ENCODE measurements at regions not wholly inside any gene's neighbourhood (a gene's known extent, or its start where the extent isn't known, plus 50 kb on each side); places are given as distances from the start of the nearest gene placed in this dataset.
A peak's percentile ranks its signal among the peaks of the same experiment; 100 is the strongest.

- Histone ChIP-seq H3K9me3 (peaks cover 0 to 2% (median 0%) of the 10 kb centered on the region in 4 donors), H3K4me3 (no peak overlapping the region), H3K4me1 (peaks cover 0 to 10% (median 0%) of the 10 kb centered on the region in 4 donors), H3K27ac (no peak overlapping the region), H3K36me3 (no peaks in the 10 kb centered on the region), H3K27me3 (no peaks in the 10 kb centered on the region)
- intact Hi-C loops (cut with DNase I; ENCODE audit: low total_unique reads) = no loop called here
- TF ChIP-seq CTCF (IDR thresholded peaks at IDR 0.05) (peak in 1 of 7 experiments; percentile 9), EP300 (IDR thresholded peaks at IDR 0.05) (no peak), POLR2AphosphoS5 (IDR thresholded peaks at IDR 0.05) (no peak)
- 25 to 44% (median 34%) methylated on average over 6 of the region's 6 CpGs for WGBS, 5 donors
- DNase-seq = peak in 1 of 2 donors; percentile 38
These were observed 496.6 kb downstream of the STIM2 start for GRCh38 chr4:27357283-27357682.

- H3K27me3 ChIP-seq = no peaks in the 10 kb centered on the region
- H3K27ac ChIP-seq = no peak overlapping the region
- H3K4me3 ChIP-seq = no peak overlapping the region
- H3K4me1 ChIP-seq = peaks cover 0 to 10% (median 0%) of the 10 kb centered on the region in 4 donors
- intact Hi-C loops (cut with DNase I; ENCODE audit: low total_unique reads) = no loop called here
- H3K36me3 ChIP-seq = no peaks in the 10 kb centered on the region
- peaks cover 0 to 2% (median 0%) of the 10 kb centered on the region in 4 donors for H3K9me3 ChIP-seq
- DNase-seq = no peak
- no peak for TF ChIP-seq POLR2A (IDR thresholded peaks at IDR 0.05)
- TF ChIP-seq EP300 (IDR thresholded peaks at IDR 0.05) = no peak
- TF ChIP-seq CTCF (IDR thresholded peaks at IDR 0.05) = no peak
- TF ChIP-seq POLR2AphosphoS5 (IDR thresholded peaks at IDR 0.05) = no peak
- 53 to 71% (median 63%) methylated on average over 2 of the region's 2 CpGs for WGBS, 5 donors
These were observed 497.6 kb downstream of the STIM2 start for GRCh38 chr4:27358269-27358668.

GRCh38 chr4:27360131-27360530 is 499.5 kb downstream of the STIM2 start:
- Histone ChIP-seq H3K9me3 (no peaks in the 10 kb centered on the region), H3K27me3 (no peaks in the 10 kb centered on the region), H3K36me3 (no peaks in the 10 kb centered on the region), H3K27ac (no peak overlapping the region), H3K4me1 (peaks cover 0 to 10% (median 0%) of the 10 kb centered on the region in 4 donors), H3K4me3 (no peak overlapping the region)
- TF ChIP-seq POLR2A (IDR thresholded peaks at IDR 0.05) (no peak), CTCF (IDR thresholded peaks at IDR 0.05) (no peak), POLR2AphosphoS5 (IDR thresholded peaks at IDR 0.05) (no peak), EP300 (IDR thresholded peaks at IDR 0.05) (no peak)
- 63 to 80% (median 74%) methylated on average over 1 of the region's 1 CpG for whole genome bisulfite sequencing, 5 donors
- intact Hi-C loops (cut with DNase I; ENCODE audit: low total_unique reads) = no loop called here
- no peak for DNase-seq

- TF ChIP-seq CTCF (IDR thresholded peaks at IDR 0.05) (no peak), POLR2A (IDR thresholded peaks at IDR 0.05) (no peak), POLR2AphosphoS5 (IDR thresholded peaks at IDR 0.05) (no peak), EP300 (IDR thresholded peaks at IDR 0.05) (no peak)
- WGBS, 5 donors = 41 to 64% (median 57%) methylated on average over 7 of the region's 7 CpGs
- H3K9me3 ChIP-seq = no peaks in the 10 kb centered on the region
These were observed 500.2 kb downstream of the STIM2 start for GRCh38 chr4:27360790-27361267.

More at GRCh38 chr4:27360790-27361267, 500.2 kb downstream of the STIM2 start:
- no peaks in the 10 kb centered on the region for H3K27me3 ChIP-seq
- intact Hi-C loops (cut with DNase I; ENCODE audit: low total_unique reads) = no loop called here
- H3K27ac ChIP-seq = no peak overlapping the region
- peaks cover 0 to 10% (median 0%) of the 10 kb centered on the region in 4 donors for H3K4me1 ChIP-seq
- H3K36me3 ChIP-seq = no peaks in the 10 kb centered on the region
- no peak overlapping the region for H3K4me3 ChIP-seq
- DNase-seq = peak in 1 of 2 donors; percentile 67
